H1 (cell line): ENCODE measurements at regions not wholly inside any gene's neighbourhood (a gene's known extent, or its start where the extent isn't known, plus 50 kb on each side); places are given as distances from the start of the nearest gene placed in this dataset.

ENCODE experiments used
- CTCF ChIA-PET: fragments of 300-600 bp; sonication (Branson Sonifier 250); formaldehyde crosslinking; loops from one replicate; lab custom pipeline; 2021; ENCODE audit not compliant: partially characterized antibody; lab: Charles Lee
- POLR2A ChIA-PET: fragments of 300-600 bp; sonication (Branson Sonifier 250); formaldehyde crosslinking; loops from one replicate; lab custom pipeline; 2021; ENCODE audit warnings: inconsistent platforms; ENCODE audit not compliant: partially characterized antibody; lab: Charles Lee
- DNase-seq, 2 experiments: peaks; one replicate each; pipeline versions ENCODE4 v3.0.0 to v3.0.0-alpha.2; 2010 to 2022; ENCODE audit warnings: low spot score in 2 of 2, low read depth in 1 of 2, mixed read lengths in 1 of 2
- FAIRE-seq: peaks from 2 replicates; lab custom pipeline; 2011; peaks lifted over from hg19 to GRCh38; lab: Jason Lieb, UNC
- H2AFZ ChIP-seq: 2 replicates; pipeline ENCODE4 v1.8.1; 2012; ENCODE audit warnings: low read length, inconsistent platforms
- H2AK5ac ChIP-seq: 2 replicates; pipeline ENCODE4 v1.6.1; 2013; ENCODE audit warnings: low read depth, low read length
- H2BK120ac ChIP-seq: replicated peaks from 2 replicates; pipeline ENCODE3; 2013; ENCODE audit warnings: low read depth, low read length, inconsistent platforms
- H2BK12ac ChIP-seq: 2 replicates; pipeline ENCODE4 v1.6.1; 2013; ENCODE audit warnings: low read depth, low read length
- H2BK15ac ChIP-seq: 2 replicates; pipeline ENCODE4 v1.6.1; 2013; ENCODE audit warnings: low read length
- H2BK20ac ChIP-seq: 2 replicates; pipeline ENCODE4 v1.6.1; 2013; ENCODE audit warnings: low read length
- H2BK5ac ChIP-seq: 2 replicates; pipeline ENCODE4 v1.6.1; 2013; ENCODE audit warnings: low read depth, low read length
- H3K14ac ChIP-seq: 2 replicates; pipeline ENCODE4 v1.6.1; 2013; ENCODE audit warnings: inconsistent platforms; ENCODE audit not compliant: insufficient read length
- H3K18ac ChIP-seq: 2 replicates; pipeline ENCODE4 v1.6.1; 2013; ENCODE audit warnings: low read length; ENCODE audit errors: extremely low read depth
- H3K23ac ChIP-seq: 2 replicates; pipeline ENCODE4 v1.6.1; 2013; ENCODE audit warnings: inconsistent platforms; ENCODE audit not compliant: insufficient read length
- H3K23me2 ChIP-seq: 2 replicates; pipeline ENCODE4 v1.6.1; 2013; ENCODE audit warnings: low read depth, low read length
- H3K27ac ChIP-seq: 2 replicates; pipeline ENCODE4 v1.6.1; 2011; ENCODE audit warnings: low read depth, low read length, inconsistent platforms
- H3K27me3 ChIP-seq, 4 experiments: replicated peaks in 1 of 4; 1 replicate in 1 of 4; 2 replicates in 3 of 4; pipeline versions ENCODE4 v1.6.1 to v1.8.1; 2011 to 2013; ENCODE audit warnings: low read length in 3 of 4, mild to moderate bottlenecking in 3 of 4, inconsistent platforms in 2 of 4, mixed read lengths in 2 of 4, moderate library complexity in 1 of 4; ENCODE audit not compliant: control insufficient read depth in 3 of 4, insufficient read depth in 3 of 4; ENCODE audit errors: extremely low read depth in 1 of 4
- H3K36me3 ChIP-seq, 4 experiments: 2 replicates each; pipeline versions ENCODE4 v1.6.1 to v1.8.1; 2011 to 2013; ENCODE audit warnings: mild to moderate bottlenecking in 4 of 4, low read length in 3 of 4, moderate library complexity in 2 of 4, control low read depth in 1 of 4, inconsistent platforms in 1 of 4; ENCODE audit not compliant: insufficient read depth in 4 of 4, control insufficient read depth in 2 of 4
- H3K4ac ChIP-seq: replicated peaks from 2 replicates; pipeline ENCODE3; 2013; ENCODE audit warnings: low read length, low read depth, mixed read lengths, inconsistent platforms; ENCODE audit not compliant: insufficient read length
- H3K4me1 ChIP-seq, 4 experiments: replicated peaks in 1 of 4; 1 replicate in 1 of 4; 2 replicates in 3 of 4; pipeline versions ENCODE4 v1.6.1 to v1.8.1; 2011 to 2013; ENCODE audit warnings: low read length in 3 of 4, inconsistent platforms in 2 of 4, mixed read lengths in 1 of 4; ENCODE audit not compliant: insufficient read depth in 4 of 4, control insufficient read depth in 3 of 4
- H3K4me2 ChIP-seq, 2 experiments: 2 replicates each; pipeline versions ENCODE4 v1.6.1 to v1.8.1; 2011 to 2013; ENCODE audit warnings: low read depth in 2 of 2, low read length in 2 of 2, control low read depth in 1 of 2, inconsistent platforms in 1 of 2, mild to moderate bottlenecking in 1 of 2; ENCODE audit not compliant: insufficient read depth in 1 of 2
- H3K4me3 ChIP-seq, 4 experiments: fragments of 200-600, 300-600 bp in 1 of 4; sonication (generic), shearing (Covaris generic), sonication (Bioruptor Twin) in 1 of 4; 2 replicates each; pipeline versions ENCODE4 v1.5.1 to v1.8.1; 2011 to 2016; ENCODE audit warnings: low read length in 4 of 4, low read depth in 3 of 4, control low read depth in 2 of 4, inconsistent platforms in 2 of 4, mild to moderate bottlenecking in 2 of 4, mixed read lengths in 1 of 4, moderate library complexity in 1 of 4; ENCODE audit not compliant: insufficient read depth in 2 of 4; ENCODE audit errors: extremely low read depth in 1 of 4
- H3K56ac ChIP-seq: replicated peaks from 2 replicates; pipeline ENCODE3; 2013; ENCODE audit warnings: low read depth, mild to moderate bottlenecking, mixed read lengths, low read length, inconsistent platforms; ENCODE audit not compliant: insufficient read length
- H3K79me1 ChIP-seq: 2 replicates; pipeline ENCODE4 v1.6.1; 2013; ENCODE audit warnings: low read depth, low read length, control low read depth
- H3K79me2 ChIP-seq, 2 experiments: 2 replicates each; pipeline versions ENCODE4 v1.6.1 to v1.8.1; 2012 to 2013; ENCODE audit warnings: low read length in 2 of 2, mild to moderate bottlenecking in 2 of 2, inconsistent platforms in 1 of 2; ENCODE audit not compliant: insufficient read depth in 2 of 2, control insufficient read depth in 1 of 2
- H3K9ac ChIP-seq, 4 experiments: replicated peaks in 1 of 4; 1 replicate in 1 of 4; 2 replicates in 3 of 4; pipeline versions ENCODE4 v1.6.1 to v1.8.1; 2011 to 2013; ENCODE audit warnings: low read depth in 3 of 4, low read length in 3 of 4, control low read depth in 2 of 4, mild to moderate bottlenecking in 2 of 4, moderate library complexity in 2 of 4, inconsistent platforms in 1 of 4; ENCODE audit errors: extremely low read depth in 1 of 4
- H3K9me3 ChIP-seq, 2 experiments: 2 replicates each; pipeline versions ENCODE4 v1.6.1 to v1.8.1; 2012 to 2013; ENCODE audit warnings: mild to moderate bottlenecking in 2 of 2, moderate library complexity in 2 of 2, control low read depth in 1 of 2, inconsistent platforms in 1 of 2, low read depth in 1 of 2, low read length in 1 of 2, mixed read lengths in 1 of 2; ENCODE audit not compliant: insufficient read depth in 2 of 2
- H4K20me1 ChIP-seq, 2 experiments: replicated peaks in 1 of 2; 2 replicates each; pipeline versions ENCODE3 to v1.8.1; 2011 to 2013; ENCODE audit warnings: inconsistent platforms in 2 of 2, low read length in 2 of 2, mild to moderate bottlenecking in 1 of 2; ENCODE audit not compliant: insufficient read depth in 2 of 2, control insufficient read depth in 1 of 2
- H4K5ac ChIP-seq: 2 replicates; pipeline ENCODE4 v1.6.1; 2013; ENCODE audit warnings: low read length, low read depth, mixed read lengths, inconsistent platforms; ENCODE audit not compliant: insufficient read length
- H4K8ac ChIP-seq: 2 replicates; pipeline ENCODE4 v1.8.0; 2013; ENCODE audit warnings: mild to moderate bottlenecking, moderate library complexity, low read length, inconsistent platforms; ENCODE audit not compliant: insufficient read depth; ENCODE audit errors: extremely low read depth
- H4K91ac ChIP-seq: replicated peaks from 2 replicates; pipeline ENCODE3; 2013; ENCODE audit warnings: low read length, mixed read lengths, inconsistent platforms; ENCODE audit not compliant: insufficient read length
- MAFK ChIP-seq: IDR thresholded peaks from 2 replicates; pipeline ENCODE4 v1.6.1; 2012; ENCODE audit warnings: low read depth, mild to moderate bottlenecking, improper control_type of control experiment, low read length
- SAP30 ChIP-seq: fragments of 300-600 bp; sonication (generic); IDR thresholded peaks from 2 replicates; pipeline ENCODE4 v1.7.1; 2012; ENCODE audit warnings: low read length, moderate library complexity, mild to moderate bottlenecking, inconsistent platforms; ENCODE audit not compliant: insufficient read depth, insufficient replicate concordance
- WGBS, 2 experiments: shearing (Covaris generic) in 1 of 2; methylation state at CpG; one replicate each; pipeline versions ENCODE4 v1.1.6 to v1.1.7; 2013 to 2015; ENCODE audit warnings: low lambda C conversion rate in 2 of 2, mixed read lengths in 2 of 2, inconsistent platforms in 1 of 2, low coverage in 1 of 2, missing lambda C conversion rate in 1 of 2; ENCODE audit not compliant: insufficient replicate concordance in 2 of 2, insufficient coverage in 1 of 2, insufficient read length in 1 of 2; ENCODE audit errors: extremely low coverage in 1 of 2, missing lambda C conversion rate in 1 of 2; 5-methylcytosine and 5-hydroxymethylcytosine counted together

- Histone ChIP-seq H2AK5ac (no peak overlapping the region), H4K8ac (no peak overlapping the region), H3K36me3 (no peaks in the 10 kb centered on the region), H4K91ac (no peak overlapping the region), H4K20me1 (no peaks in the 10 kb centered on the region), H2AFZ (0 out of 2 replicates have a peak overlapping the region, but pooled peaks have one; percentile 0), H3K23ac (no peak overlapping the region), H3K18ac (no peak overlapping the region), H2BK12ac (no peak overlapping the region), H3K79me2 (no peaks in the 10 kb centered on the region), H3K27me3 (no peaks in the 10 kb centered on the region), H3K4me3 (no peak overlapping the region), H3K14ac (no peak overlapping the region), H3K23me2 (no peaks in the 10 kb centered on the region), H2BK20ac (no peak overlapping the region), H3K9me3 (no peaks in the 10 kb centered on the region), H3K4me2 (no peak overlapping the region), H2BK5ac (no peak overlapping the region), H3K4ac (no peak overlapping the region), H4K5ac (no peak overlapping the region), H3K4me1 (no peaks in the 10 kb centered on the region), H3K9ac (no peak overlapping the region), H3K56ac (no peak overlapping the region), H2BK15ac (no peak overlapping the region), H2BK120ac (no peak overlapping the region), H3K27ac (no peak overlapping the region), H3K79me1 (no peaks in the 10 kb centered on the region)
- DNase-seq (no peak), FAIRE-seq (no peak)
- CTCF ChIA-PET: interaction anchor here (0.5 kb wide), 1 partner anchor 70 kb away, joined by 3 read pairs; no protein-coding TSS in a partner anchor
- 83% methylated on average over 2 of the region's 2 CpGs; no CpG with 5 or more reads in 1 of the 2 experiments for WGBS, 2 experiments
- TF ChIP-seq MAFK: no peak
- no peak for TF ChIP-seq SAP30
- POLR2A ChIA-PET: no interaction called here
Measured at GRCh38 chr2:219778189-219778588, 150.8 kb downstream of the SLC4A3 start.
